Immature natural killer cell (primary cell): ENCODE measurements at regions not wholly inside any gene's neighbourhood (a gene's known extent, or its start where the extent isn't known, plus 50 kb on each side); places are given as distances from the start of the nearest gene placed in this dataset.

Source experiments
- DNase-seq, 3 donors: peaks; one replicate each; pipeline ENCODE4 v3.0.0; 2022; ENCODE audit warnings: mixed read lengths in 1 of 3
- H3K27ac Mint-ChIP-seq, 6 donors: one replicate each; pipeline ENCODE4 v1.8.0; 2020; ENCODE audit warnings: mixed read lengths in 6 of 6, mild to moderate bottlenecking in 5 of 6, inconsistent platforms in 4 of 6, moderate library complexity in 3 of 6
- H3K27me3 Mint-ChIP-seq, 3 donors: one replicate each; pipeline ENCODE4 v1.8.0; 2020 to 2021; ENCODE audit warnings: low read depth in 3 of 3, mild to moderate bottlenecking in 3 of 3, mixed read lengths in 3 of 3, moderate library complexity in 3 of 3, inconsistent platforms in 1 of 3
- H3K36me3 Mint-ChIP-seq, 3 donors: one replicate each; pipeline ENCODE4 v1.8.0; 2020; ENCODE audit warnings: mixed read lengths in 3 of 3, inconsistent platforms in 2 of 3, mild to moderate bottlenecking in 2 of 3
- H3K4me1 Mint-ChIP-seq, 2 donors: one replicate each; pipeline ENCODE4 v1.8.0; 2020; ENCODE audit warnings: inconsistent platforms in 2 of 2, mild to moderate bottlenecking in 2 of 2, mixed read lengths in 2 of 2, moderate library complexity in 1 of 2
- H3K4me3 Mint-ChIP-seq, 5 donors: one replicate each; pipeline ENCODE4 v1.8.0; 2020; ENCODE audit warnings: mild to moderate bottlenecking in 5 of 5, mixed read lengths in 5 of 5, inconsistent platforms in 3 of 5, moderate library complexity in 3 of 5
- H3K9me3 Mint-ChIP-seq, 6 donors: one replicate each; pipeline ENCODE4 v1.8.0; 2020; ENCODE audit warnings: mild to moderate bottlenecking in 6 of 6, mixed read lengths in 6 of 6, inconsistent platforms in 4 of 6, moderate library complexity in 3 of 6

GRCh38 chr10:83881661-83882060 is 257.6 kb upstream of the GHITM start:
- peaks cover 0 to 9% (median 5%) of the 10 kb centered on the region in 3 donors for H3K27me3 Mint-ChIP-seq
- H3K9me3 Mint-ChIP-seq: peaks cover 0 to 4% (median 0%) of the 10 kb centered on the region in 6 donors
- no peak overlapping the region for H3K27ac Mint-ChIP-seq
- no peaks in the 10 kb centered on the region for H3K4me1 Mint-ChIP-seq
- no peaks in the 10 kb centered on the region for H3K36me3 Mint-ChIP-seq
- H3K4me3 Mint-ChIP-seq: no peak overlapping the region
- no peak for DNase-seq

GRCh38 chr10:83886871-83887270 is 252.4 kb upstream of the GHITM start:
- H3K27me3 Mint-ChIP-seq: peaks cover 2 to 9% (median 3%) of the 10 kb centered on the region in 3 donors
- no peak for DNase-seq
- H3K27ac Mint-ChIP-seq: no peak overlapping the region
- H3K36me3 Mint-ChIP-seq: no peaks in the 10 kb centered on the region
- no peak overlapping the region for H3K4me3 Mint-ChIP-seq
- peaks cover 0 to 4% (median 0%) of the 10 kb centered on the region in 6 donors for H3K9me3 Mint-ChIP-seq
- H3K4me1 Mint-ChIP-seq: no peaks in the 10 kb centered on the region

GRCh38 chr10:83892737-83893136 is 246.6 kb upstream of the GHITM start:
- Mint-ChIP-seq H3K27ac (no peak overlapping the region), H3K27me3 (peaks cover 3 to 7% (median 4%) of the 10 kb centered on the region in 3 donors), H3K9me3 (peaks cover 0 to 2% (median under 1%) of the 10 kb centered on the region in 6 donors), H3K36me3 (no peaks in the 10 kb centered on the region), H3K4me3 (no peak overlapping the region), H3K4me1 (no peaks in the 10 kb centered on the region)
- DNase-seq: no peak

- Mint-ChIP-seq H3K9me3 (peaks cover 0 to 7% (median 2%) of the 10 kb centered on the region in 6 donors), H3K4me1 (no peaks in the 10 kb centered on the region), H3K36me3 (no peaks in the 10 kb centered on the region), H3K4me3 (no peak overlapping the region), H3K27me3 (peaks cover 3 to 8% (median 4%) of the 10 kb centered on the region in 3 donors), H3K27ac (no peak overlapping the region)
- DNase-seq: no peak
These were observed 243.1 kb upstream of the GHITM start for GRCh38 chr10:83896219-83896618.

- Mint-ChIP-seq H3K4me1 (no peaks in the 10 kb centered on the region), H3K27me3 (peaks cover 3 to 7% (median 4%) of the 10 kb centered on the region in 3 donors), H3K9me3 (peaks cover 0 to 7% (median 2%) of the 10 kb centered on the region in 6 donors), H3K36me3 (no peaks in the 10 kb centered on the region), H3K4me3 (no peak overlapping the region), H3K27ac (no peak overlapping the region)
- no peak for DNase-seq
These were observed 241.7 kb upstream of the GHITM start for GRCh38 chr10:83897626-83898025.

GRCh38 chr10:83908506-83908905 is 230.8 kb upstream of the GHITM start:
- DNase-seq: no peak
- Mint-ChIP-seq H3K4me3 (no peak overlapping the region), H3K27me3 (peaks cover 3 to 6% (median 4%) of the 10 kb centered on the region in 3 donors), H3K27ac (no peak overlapping the region), H3K4me1 (no peaks in the 10 kb centered on the region), H3K9me3 (peaks cover 0 to 2% (median 0%) of the 10 kb centered on the region in 6 donors), H3K36me3 (no peaks in the 10 kb centered on the region)

- Mint-ChIP-seq H3K27ac (no peak overlapping the region), H3K4me1 (no peaks in the 10 kb centered on the region), H3K4me3 (no peak overlapping the region), H3K27me3 (peaks cover 4 to 6% (median 5%) of the 10 kb centered on the region in 3 donors), H3K36me3 (no peaks in the 10 kb centered on the region), H3K9me3 (no peaks in the 10 kb centered on the region)
- DNase-seq: no peak
These were observed 230.3 kb upstream of the GHITM start for GRCh38 chr10:83909001-83909400.

- DNase-seq: no peak
- Mint-ChIP-seq H3K9me3 (peaks cover 0 to 4% (median 0%) of the 10 kb centered on the region in 6 donors), H3K4me1 (peaks cover 0 to 3% of the 10 kb centered on the region in 2 donors), H3K27me3 (peaks cover 3 to 8% (median 4%) of the 10 kb centered on the region in 3 donors), H3K4me3 (no peak overlapping the region), H3K36me3 (no peaks in the 10 kb centered on the region), H3K27ac (no peak overlapping the region)
These were observed 223.5 kb upstream of the GHITM start for GRCh38 chr10:83915801-83916200.

GRCh38 chr10:83917537-83918506 is 221.5 kb upstream of the GHITM start:
- H3K27ac Mint-ChIP-seq: no peak overlapping the region
- no peaks in the 10 kb centered on the region for H3K36me3 Mint-ChIP-seq
- no peak overlapping the region for H3K4me3 Mint-ChIP-seq
- peaks cover 0 to 3% of the 10 kb centered on the region in 2 donors for H3K4me1 Mint-ChIP-seq
- no peak for DNase-seq
- H3K27me3 Mint-ChIP-seq: peaks cover 0 to 8% (median 3%) of the 10 kb centered on the region in 3 donors
- peaks cover 0 to 4% (median 0%) of the 10 kb centered on the region in 6 donors for H3K9me3 Mint-ChIP-seq

GRCh38 chr10:83919187-83919586 is 220.1 kb upstream of the GHITM start:
- H3K36me3 Mint-ChIP-seq: no peaks in the 10 kb centered on the region
- peaks cover 0 to 6% (median 3%) of the 10 kb centered on the region in 3 donors for H3K27me3 Mint-ChIP-seq
- peaks cover 0 to 7% (median 0%) of the 10 kb centered on the region in 6 donors for H3K9me3 Mint-ChIP-seq
- no peak overlapping the region for H3K27ac Mint-ChIP-seq
- H3K4me3 Mint-ChIP-seq: no peak overlapping the region
- no peak for DNase-seq
- H3K4me1 Mint-ChIP-seq: peaks cover 0 to 3% of the 10 kb centered on the region in 2 donors

GRCh38 chr10:83921984-83922860 is 217.1 kb upstream of the GHITM start:
- Mint-ChIP-seq H3K27me3 (peaks cover 3 to 6% (median 4%) of the 10 kb centered on the region in 3 donors), H3K27ac (no peak overlapping the region), H3K4me3 (no peak overlapping the region), H3K9me3 (peaks cover 0 to 6% (median 0%) of the 10 kb centered on the region in 6 donors), H3K4me1 (peaks cover 0 to 3% of the 10 kb centered on the region in 2 donors), H3K36me3 (no peaks in the 10 kb centered on the region)
- DNase-seq: no peak

- Mint-ChIP-seq H3K4me3 (no peak overlapping the region), H3K9me3 (peaks cover 0 to 4% (median 0%) of the 10 kb centered on the region in 6 donors), H3K4me1 (no peaks in the 10 kb centered on the region), H3K36me3 (no peaks in the 10 kb centered on the region), H3K27ac (no peak overlapping the region), H3K27me3 (peaks cover 0 to 7% (median 3%) of the 10 kb centered on the region in 3 donors)
- no peak for DNase-seq
These were observed 214.2 kb upstream of the GHITM start for GRCh38 chr10:83925133-83925532.

GRCh38 chr10:83926606-83927005 is 212.7 kb upstream of the GHITM start:
- no peak overlapping the region for H3K27ac Mint-ChIP-seq
- H3K27me3 Mint-ChIP-seq: peaks cover 0 to 7% (median 0%) of the 10 kb centered on the region in 3 donors
- no peak for DNase-seq
- H3K4me1 Mint-ChIP-seq: no peaks in the 10 kb centered on the region
- no peaks in the 10 kb centered on the region for H3K36me3 Mint-ChIP-seq
- peaks cover 0 to 4% (median 0%) of the 10 kb centered on the region in 6 donors for H3K9me3 Mint-ChIP-seq
- H3K4me3 Mint-ChIP-seq: no peak overlapping the region
